Kidney epithelial cell (primary cell): ENCODE measurements at regions not wholly inside any gene's neighbourhood (a gene's known extent, or its start where the extent isn't known, plus 50 kb on each side); places are given as distances from the start of the nearest gene placed in this dataset.

Experiments
- DNase-seq: peaks from one replicate; pipeline ENCODE4 v3.0.0-alpha.2; 2010; ENCODE audit warnings: low read depth
- H3K27me3 ChIP-seq: 2 replicates; pipeline ENCODE4 v1.6.0; 2011; ENCODE audit warnings: low read length; ENCODE audit not compliant: control insufficient read depth, insufficient read depth
- H3K36me3 ChIP-seq: 2 replicates; pipeline ENCODE4 v1.5.1; 2011; ENCODE audit warnings: low read length; ENCODE audit not compliant: control insufficient read depth, insufficient read depth
- H3K4me3 ChIP-seq: 2 replicates; pipeline ENCODE4 v1.5.1; 2011; ENCODE audit warnings: low read depth, mild to moderate bottlenecking, control low read depth, low read length
- TF ChIP-seq, protein P1 (sequence below): IDR thresholded peaks from 2 replicates; pipeline ENCODE4 v1.5.1; 2011; ENCODE audit warnings: mild to moderate bottlenecking, moderate library complexity, low read length, control low read depth, inconsistent platforms; ENCODE audit not compliant: insufficient read depth, poor library complexity, severe bottlenecking

DNA sequence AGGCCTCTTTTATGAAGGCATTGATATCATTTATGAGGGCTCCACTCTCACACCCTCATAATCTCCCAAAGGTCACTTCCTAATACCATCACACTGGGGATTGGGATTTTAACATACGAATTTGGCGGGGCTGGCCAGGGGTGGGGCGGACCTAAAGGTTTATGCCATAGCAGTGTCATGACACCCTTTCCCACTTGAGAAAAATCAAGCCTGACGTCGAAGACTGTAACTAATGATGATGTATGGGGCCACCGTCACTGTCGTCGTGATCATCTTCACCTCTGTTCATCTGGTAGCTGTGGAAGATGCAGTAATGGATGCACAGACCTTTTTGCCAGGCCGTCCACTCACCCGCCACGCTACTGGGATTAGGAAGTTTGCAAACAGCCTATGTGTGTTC lies 912.1 kb downstream of the TBC1D22A start:
- TF ChIP-seq, protein P1, sequence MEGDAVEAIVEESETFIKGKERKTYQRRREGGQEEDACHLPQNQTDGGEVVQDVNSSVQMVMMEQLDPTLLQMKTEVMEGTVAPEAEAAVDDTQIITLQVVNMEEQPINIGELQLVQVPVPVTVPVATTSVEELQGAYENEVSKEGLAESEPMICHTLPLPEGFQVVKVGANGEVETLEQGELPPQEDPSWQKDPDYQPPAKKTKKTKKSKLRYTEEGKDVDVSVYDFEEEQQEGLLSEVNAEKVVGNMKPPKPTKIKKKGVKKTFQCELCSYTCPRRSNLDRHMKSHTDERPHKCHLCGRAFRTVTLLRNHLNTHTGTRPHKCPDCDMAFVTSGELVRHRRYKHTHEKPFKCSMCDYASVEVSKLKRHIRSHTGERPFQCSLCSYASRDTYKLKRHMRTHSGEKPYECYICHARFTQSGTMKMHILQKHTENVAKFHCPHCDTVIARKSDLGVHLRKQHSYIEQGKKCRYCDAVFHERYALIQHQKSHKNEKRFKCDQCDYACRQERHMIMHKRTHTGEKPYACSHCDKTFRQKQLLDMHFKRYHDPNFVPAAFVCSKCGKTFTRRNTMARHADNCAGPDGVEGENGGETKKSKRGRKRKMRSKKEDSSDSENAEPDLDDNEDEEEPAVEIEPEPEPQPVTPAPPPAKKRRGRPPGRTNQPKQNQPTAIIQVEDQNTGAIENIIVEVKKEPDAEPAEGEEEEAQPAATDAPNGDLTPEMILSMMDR = no peak
- Histone ChIP-seq H3K36me3 (no peaks in the 10 kb centered on the region), H3K4me3 (no peak overlapping the region), H3K27me3 (no peaks in the 10 kb centered on the region)
- no peak for DNase-seq

DNA sequence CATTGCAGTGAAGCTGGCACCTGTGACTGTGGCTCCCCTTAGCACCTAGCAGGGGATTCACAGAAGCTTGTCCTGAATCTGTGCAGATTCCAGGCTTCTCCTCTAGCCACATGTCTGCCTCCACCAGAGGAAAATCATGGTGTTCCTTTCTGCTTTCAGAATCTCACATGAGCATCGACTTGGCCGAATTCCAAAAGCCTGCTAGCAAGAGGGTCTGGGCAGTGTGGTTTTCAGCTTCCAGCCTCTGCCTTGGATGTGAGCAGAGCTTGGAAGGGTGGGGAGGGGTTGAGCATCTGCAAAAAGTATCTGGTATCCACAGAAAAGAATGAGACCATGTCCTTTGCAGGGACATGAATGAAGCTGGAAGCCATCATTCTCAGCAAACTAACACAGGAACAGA lies 911.1 kb downstream of the TBC1D22A start:
- Histone ChIP-seq H3K36me3 (no peaks in the 10 kb centered on the region), H3K4me3 (no peak overlapping the region), H3K27me3 (no peaks in the 10 kb centered on the region)
- no peak for DNase-seq
- TF ChIP-seq, protein P1 = no peak

DNA sequence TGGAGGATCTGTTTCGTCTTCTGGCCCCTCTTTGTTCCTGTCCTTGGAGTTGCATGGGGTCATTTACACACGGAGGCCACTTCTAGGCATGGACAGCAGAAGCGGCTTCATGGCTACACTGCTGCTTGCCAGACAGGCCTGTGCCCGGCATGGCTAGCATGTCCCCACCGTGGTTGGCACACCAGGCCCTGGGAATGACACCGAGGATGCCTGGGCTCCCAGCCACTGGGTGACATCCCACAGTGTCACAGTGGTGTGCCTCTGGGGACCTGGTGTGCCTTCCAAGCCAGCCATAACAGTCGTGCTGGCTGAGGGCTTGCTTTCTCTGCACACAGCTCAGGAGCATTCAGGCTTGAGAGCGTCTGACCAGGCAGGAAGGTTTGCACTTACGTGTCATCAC lies 910.1 kb downstream of the TBC1D22A start:
- H3K36me3 ChIP-seq = no peaks in the 10 kb centered on the region
- H3K27me3 ChIP-seq = no peaks in the 10 kb centered on the region
- no peak for DNase-seq
- TF ChIP-seq, protein P1 = no peak
- H3K4me3 ChIP-seq = no peak overlapping the region

DNA sequence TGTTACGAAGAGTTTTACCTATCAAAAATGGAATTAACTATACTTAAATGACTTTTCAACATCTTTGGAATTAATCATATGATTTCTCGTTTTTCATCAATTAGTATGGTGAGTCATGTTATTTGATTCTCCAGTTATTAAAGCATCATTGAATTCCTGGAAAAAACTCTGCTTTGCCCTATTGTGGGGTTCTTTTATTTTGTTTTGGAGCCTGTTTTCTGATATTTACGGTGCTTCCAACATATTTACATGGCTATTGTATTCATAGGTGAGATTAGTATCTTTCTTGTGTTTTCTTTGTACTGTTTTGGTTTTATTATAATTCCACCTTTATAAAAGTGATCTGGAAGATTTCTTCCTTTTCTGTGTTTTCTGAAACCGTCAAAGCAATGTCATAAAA lies 902.7 kb downstream of the TBC1D22A start:
- H3K27me3 ChIP-seq = no peaks in the 10 kb centered on the region
- H3K4me3 ChIP-seq = no peak overlapping the region
- H3K36me3 ChIP-seq = no peaks in the 10 kb centered on the region
- no peak for DNase-seq
- TF ChIP-seq, protein P1 = no peak

DNA sequence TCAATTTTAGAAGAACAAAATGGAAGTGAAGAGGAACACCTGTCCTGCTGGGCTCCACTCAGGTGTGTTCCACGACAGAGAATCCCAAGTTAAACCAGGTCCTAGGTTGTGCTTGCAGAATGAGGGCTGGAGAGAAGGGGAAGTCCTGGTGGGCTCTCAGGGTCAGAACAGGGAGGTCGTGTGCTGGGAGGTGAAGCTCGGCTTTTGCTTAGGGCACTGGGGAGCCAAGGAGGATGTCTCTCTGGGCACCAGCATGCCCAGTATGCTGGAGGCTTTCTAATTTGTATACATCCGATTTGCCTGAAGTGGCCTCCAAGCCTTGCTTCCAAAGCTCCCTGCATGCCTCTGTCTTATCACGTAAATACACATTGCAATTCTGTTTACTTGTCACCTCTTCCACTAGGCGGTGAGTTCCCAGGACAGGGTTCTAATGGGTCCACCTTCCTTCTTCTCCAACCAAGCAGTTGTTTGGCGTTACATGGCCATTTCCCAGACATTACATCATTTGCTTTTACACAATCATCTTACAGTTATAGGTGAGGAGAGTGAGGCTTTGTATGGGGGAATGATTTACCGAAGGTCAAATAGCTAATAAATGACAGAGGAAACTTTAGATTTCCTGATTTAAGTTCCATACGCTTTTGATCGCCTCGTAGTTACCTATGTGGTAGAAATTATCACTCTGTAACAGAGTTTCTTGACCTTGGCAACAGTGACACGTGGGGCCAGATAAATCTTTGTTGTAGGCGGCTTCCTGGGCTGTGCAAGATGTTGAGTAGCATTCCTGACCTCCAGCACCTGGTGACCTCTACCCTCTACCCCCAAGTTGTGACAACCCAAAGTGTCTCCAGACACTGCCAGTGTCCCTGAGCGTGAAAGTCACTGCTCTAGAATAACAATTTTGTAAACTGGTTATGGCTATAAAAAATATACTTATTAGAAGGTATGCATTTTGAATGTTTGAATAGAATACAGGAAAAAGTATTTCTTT lies 901.5 kb downstream of the TBC1D22A start:
- H3K27me3 ChIP-seq = no peaks in the 10 kb centered on the region

More for the DNA sequence above, 901.5 kb downstream of the TBC1D22A start:
- TF ChIP-seq, protein P1 = no peak
- Histone ChIP-seq H3K36me3 (no peaks in the 10 kb centered on the region), H3K4me3 (no peak overlapping the region)
- no peak for DNase-seq
